A549 (cell line): ENCODE measurements at regions not wholly inside any gene's neighbourhood (a gene's known extent, or its start where the extent isn't known, plus 50 kb on each side); places are given as distances from the start of the nearest gene placed in this dataset.

Experiments used
- ATAC-seq, 2 experiments: fragments of 200-7000 bp in 1 of 2; fragments of >200 bp in 1 of 2; cut with Nextera tagmentation in 1 of 2; cut with Tn5 transposase in 1 of 2; 3 replicates each; pipeline versions ENCODE4 v1.8.0 to v1.9.1; 2018 to 2020; ENCODE audit warnings: mild to moderate bottlenecking in 1 of 2, moderate library complexity in 1 of 2
- CTCF ChIA-PET: fragments of 300-600 bp; sonication (Branson Sonifier 250); formaldehyde crosslinking; extraction: SDS; loops from one replicate; lab custom pipeline; 2021; ENCODE audit warnings: antibody characterized with exemption, inconsistent platforms; lab: Yijun Ruan, JAX
- POLR2A ChIA-PET: fragments of 350-600 bp; formaldehyde crosslinking; extraction: SDS; loops from one replicate; lab custom pipeline; 2021; ENCODE audit warnings: antibody characterized with exemption, inconsistent platforms; lab: Yijun Ruan, JAX
- DNase-seq, 2 experiments: peaks; one replicate each; pipeline versions ENCODE4 v3.0.0 to v3.0.0-alpha.2; 2011 to 2016; ENCODE audit warnings: low read depth in 1 of 2, low spot score in 1 of 2
- FAIRE-seq: peaks from 2 replicates; lab custom pipeline; 2011; peaks lifted over from hg19 to GRCh38; lab: Jason Lieb, UNC
- H3K27ac ChIP-seq, 2 experiments: fragments of >200 bp; sonication (Bioruptor Twin); formaldehyde crosslinking; 3 replicates each; pipeline ENCODE4 v1.5.1; 2016 to 2017
- H3K4me1 ChIP-seq: fragments of >200 bp; sonication (Bioruptor Twin); formaldehyde crosslinking; 3 replicates; pipeline ENCODE4 v1.6.1; 2016
- H3K4me2 ChIP-seq: fragments of >200 bp; sonication (Bioruptor Twin); formaldehyde crosslinking; 3 replicates; pipeline ENCODE4 v1.6.1; 2016
- H3K4me3 ChIP-seq: fragments of >200 bp; sonication (Bioruptor Twin); formaldehyde crosslinking; 3 replicates; pipeline ENCODE4 v1.5.1; 2016
- H3K9me3 ChIP-seq: fragments of >200 bp; sonication (Bioruptor Twin); formaldehyde crosslinking; 3 replicates; pipeline ENCODE4 v1.6.1; 2016
- CBX2 ChIP-seq: fragments of 200-600 bp; sonication (generic); IDR thresholded peaks from 2 replicates; pipeline ENCODE4 v1.6.1; 2016; ENCODE audit warnings: low read depth, mild to moderate bottlenecking, borderline replicate concordance
- CHD2 ChIP-seq: fragments of 150-350 bp; IDR thresholded peaks from 2 replicates; pipeline ENCODE4 v1.6.1; 2014; ENCODE audit warnings: low read length; ENCODE audit not compliant: partially characterized antibody
- EP300 ChIP-seq, 2 experiments: fragments of >200 bp; sonication (Bioruptor Twin); formaldehyde crosslinking; IDR thresholded peaks; 2 replicates in 1 of 2; 3 replicates in 1 of 2; pipeline ENCODE4 v1.6.1; 2016 to 2017
- ESRRA ChIP-seq: fragments of 150-350 bp; IDR thresholded peaks from 2 replicates; pipeline ENCODE4 v1.6.1; 2014; ENCODE audit warnings: mild to moderate bottlenecking, low read length, borderline replicate concordance
- FOSB ChIP-seq: fragments of 250-450 bp; sonication (Bioruptor Pico); IDR thresholded peaks from 2 replicates; pipeline ENCODE4 v1.5.0; 2020; ENCODE audit warnings: mild to moderate bottlenecking, moderate library complexity
- GATA3 ChIP-seq: IDR thresholded peaks from 2 replicates; pipeline ENCODE4 v1.6.1; 2012; ENCODE audit warnings: borderline replicate concordance
- HDAC2 ChIP-seq: fragments of 200-600 bp; sonication (generic); IDR thresholded peaks from 2 replicates; pipeline ENCODE4 v1.6.1; 2016
- HMGXB4 ChIP-seq: fragments of 250-450 bp; sonication (Bioruptor Pico); IDR thresholded peaks from 2 replicates; pipeline ENCODE4 v1.5.0; 2021; ENCODE audit warnings: mild to moderate bottlenecking, moderate library complexity, borderline replicate concordance
- HOXA7 ChIP-seq: fragments of 250-450 bp; sonication (Bioruptor Pico); IDR thresholded peaks from 2 replicates; pipeline ENCODE4 v1.5.0; 2020; ENCODE audit warnings: mild to moderate bottlenecking, moderate library complexity
- HOXB13 ChIP-seq: fragments of 250-450 bp; sonication (Bioruptor Pico); IDR thresholded peaks from 2 replicates; pipeline ENCODE4 v1.5.0; 2020; ENCODE audit warnings: low read depth, mild to moderate bottlenecking, moderate library complexity
- HOXB5 ChIP-seq: fragments of 250-450 bp; sonication (Bioruptor Pico); IDR thresholded peaks from 2 replicates; pipeline ENCODE4 v1.5.0; 2020; ENCODE audit warnings: mild to moderate bottlenecking, moderate library complexity
- KDM1A ChIP-seq: fragments of 200-600 bp; sonication (generic); IDR thresholded peaks from 2 replicates; pipeline ENCODE4 v1.6.1; 2016; ENCODE audit warnings: low read depth, mild to moderate bottlenecking
- MAZ ChIP-seq: fragments of 150-350 bp; IDR thresholded peaks from 2 replicates; pipeline ENCODE4 v1.6.1; 2014; ENCODE audit warnings: antibody characterized with exemption, low read depth, low read length, borderline replicate concordance
- NFE2L2 ChIP-seq: fragments of 150-350 bp; conservative IDR thresholded peaks from 2 replicates; pipeline ENCODE4 v1.6.1; 2014; ENCODE audit warnings: low read length
- NR3C1 ChIP-seq: fragments of >200 bp; sonication (Bioruptor Twin); formaldehyde crosslinking; IDR thresholded peaks from 3 replicates; pipeline ENCODE4 v1.6.1; 2017
- PBX3 ChIP-seq: IDR thresholded peaks from 2 replicates; pipeline ENCODE4 v1.6.1; 2012
- PHF8 ChIP-seq: fragments of 200-600 bp; sonication (generic); IDR thresholded peaks from 2 replicates; pipeline ENCODE4 v1.6.1; 2016; ENCODE audit warnings: low read depth, mild to moderate bottlenecking, antibody characterized with exemption, moderate library complexity, borderline replicate concordance
- POLR2AphosphoS2 ChIP-seq: conservative IDR thresholded peaks from 2 replicates; pipeline ENCODE4 v1.6.1; 2012; ENCODE audit warnings: low read length, improper control_type of control experiment, inconsistent platforms
- RAD21 ChIP-seq, 2 experiments: fragments of >200 bp in 1 of 2; sonication (Bioruptor Twin) in 1 of 2; formaldehyde crosslinking in 1 of 2; IDR thresholded peaks in 1 of 2; conservative IDR thresholded peaks in 1 of 2; 2 replicates in 1 of 2; 3 replicates in 1 of 2; pipeline ENCODE4 v1.6.1; 2012 to 2018; ENCODE audit warnings: inconsistent platforms in 1 of 2
- REST ChIP-seq: fragments of 200-600 bp; sonication (generic); IDR thresholded peaks from 2 replicates; pipeline ENCODE4 v1.6.1; 2016; ENCODE audit warnings: antibody characterized with exemption, mild to moderate bottlenecking, moderate library complexity
- SMC3 ChIP-seq: fragments of >200 bp; sonication (Bioruptor Twin); formaldehyde crosslinking; IDR thresholded peaks from 3 replicates; pipeline ENCODE4 v1.6.1; 2018; ENCODE audit warnings: inconsistent platforms
- TFCP2L1 ChIP-seq: fragments of 250-450 bp; sonication (Bioruptor Pico); IDR thresholded peaks from 2 replicates; pipeline ENCODE4 v1.5.0; 2021; ENCODE audit warnings: mild to moderate bottlenecking
- ZNF302 ChIP-seq: fragments of 250-450 bp; sonication (Bioruptor Pico); IDR thresholded peaks from 2 replicates; pipeline ENCODE4 v1.9.0; 2021; ENCODE audit warnings: inconsistent platforms, mild to moderate bottlenecking, moderate library complexity
- WGBS: methylation state at CpG from one replicate; pipeline ENCODE4 v1.1.6; 2017; ENCODE audit errors: missing lambda C conversion rate; 5-methylcytosine and 5-hydroxymethylcytosine counted together

GRCh38 chr16:9434659-9435058 lies 343.2 kb downstream of the HAPSTR1 start:
- TF ChIP-seq POLR2AphosphoS2 = no peak
- TF ChIP-seq HOXA7 (CRISPR knock-in tag) = no peak
- TF ChIP-seq GATA3 = no peak
- TF ChIP-seq ESRRA = no peak
- TF ChIP-seq CBX2 = no peak
- no peak for TF ChIP-seq HDAC2
- TF ChIP-seq TFCP2L1 (CRISPR knock-in tag) = no peak
- TF ChIP-seq FOSB (CRISPR knock-in tag) = no peak
- TF ChIP-seq NR3C1 = no peak
- no peak for TF ChIP-seq KDM1A
- TF ChIP-seq ZNF302 = no peak
- TF ChIP-seq HMGXB4 (CRISPR knock-in tag) = no peak
- no peak for TF ChIP-seq RAD21 (conservative IDR thresholded peaks at IDR 0.05 in 1 of 2, IDR thresholded peaks at IDR 0.05 in 1 of 2)
- TF ChIP-seq SMC3 = no peak
- TF ChIP-seq HOXB5 (CRISPR knock-in tag) = no peak
- no peak for TF ChIP-seq REST
- no peak overlapping the region for H3K27ac ChIP-seq
- H3K4me3 ChIP-seq = no peak overlapping the region
- ChIA-PET POLR2A (no interaction called here), CTCF (no interaction called here)
- no peaks in the 10 kb centered on the region for H3K4me1 ChIP-seq
- FAIRE-seq (no peak), ATAC-seq (no peak), DNase-seq (no peak)
- no peak overlapping the region for H3K4me2 ChIP-seq
- H3K9me3 ChIP-seq = no peaks in the 10 kb centered on the region
- WGBS = 12% methylated on average over 2 of the region's 2 CpGs

GRCh38 chr16:9436175-9436574 lies 344.7 kb downstream of the HAPSTR1 start:
- no peak for DNase-seq
- ChIA-PET CTCF (no interaction called here), POLR2A (no interaction called here)
- no peak for ATAC-seq
- no peak overlapping the region for H3K4me2 ChIP-seq
- H3K27ac ChIP-seq = no peak overlapping the region
- no peaks in the 10 kb centered on the region for H3K9me3 ChIP-seq
- H3K4me1 ChIP-seq = no peaks in the 10 kb centered on the region
- WGBS = 11% methylated on average over 6 of the region's 6 CpGs
- no peak overlapping the region for H3K4me3 ChIP-seq
- TF ChIP-seq HOXB13 (CRISPR knock-in tag) (no peak), PBX3 (no peak), EP300 (IDR thresholded peaks at IDR 0.05) (no peak), RAD21 (conservative IDR thresholded peaks at IDR 0.05 in 1 of 2, IDR thresholded peaks at IDR 0.05 in 1 of 2) (no peak), PHF8 (no peak), MAZ (no peak), REST (no peak), NR3C1 (no peak), HMGXB4 (CRISPR knock-in tag) (no peak), NFE2L2 (no peak), CBX2 (no peak), CHD2 (no peak), ESRRA (no peak)
- FAIRE-seq = no peak
